ENCODE measurements at regions not wholly inside any gene's neighbourhood (a gene's known extent, or its start where the extent isn't known, plus 50 kb on each side); places are given as distances from the start of the nearest gene placed in this dataset.
A peak's percentile ranks its signal among the peaks of the same experiment; 100 is the strongest.

DNA sequence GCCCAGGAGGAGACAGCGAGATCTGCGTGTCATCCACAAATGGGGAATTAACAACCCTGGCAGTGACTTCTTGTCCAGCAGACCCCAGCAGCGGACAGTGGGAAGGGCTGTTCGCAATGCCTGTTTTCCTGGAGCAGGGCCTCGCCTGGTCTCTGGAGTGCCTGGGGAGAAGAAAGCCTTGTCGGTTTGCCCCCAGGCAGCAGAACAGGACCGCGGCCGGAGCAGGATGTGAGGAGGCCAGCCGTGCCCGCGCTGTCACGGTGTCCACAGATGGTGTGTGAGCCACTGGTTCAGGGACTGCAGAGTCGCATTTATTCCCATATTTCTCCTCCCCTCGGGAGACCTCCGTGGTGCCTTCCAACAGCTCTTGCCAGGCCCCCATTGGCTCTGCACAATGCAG lies 68.5 kb upstream of the GSE1 start:
- Histone ChIP-seq H3K79me2 (ENCODE audit: insufficient read depth, low read length) (no peaks in the 10 kb centered on the region), H3K27ac (ENCODE audit: low read depth in 1 of 2, low read length in 2 of 2) (peak overlapping the region in 1 of 2 donors; percentile 18), H4K20me1 (ENCODE audit: insufficient read depth, low read length) (no peaks in the 10 kb centered on the region), H3K36me3 (replicated peaks in 1 of 2; ENCODE audit: control insufficient read depth in 1 of 2, insufficient read depth in 2 of 2, low read length in 2 of 2) (peaks cover 0 to 1% of the 10 kb centered on the region in 2 donors), H3K9me3 (replicated peaks in 1 of 2; ENCODE audit: control insufficient read depth in 1 of 2, insufficient read depth in 1 of 2, low read length in 2 of 2) (peaks cover 6 to 7% of the 10 kb centered on the region in 2 donors), H3K9ac (ENCODE audit: insufficient read depth, low read length, poor library complexity, severe bottlenecking) (no peak overlapping the region), H2AFZ (ENCODE audit: insufficient read depth, low read depth, low read length, poor library complexity, severe bottlenecking) (no peak overlapping the region), H3K4me3 (replicated peaks in 1 of 3; ENCODE audit: low read depth in 2 of 3, low read length in 3 of 3) (peak overlapping the region in 1 of 3 experiments; percentile 3), H3K4me1 (ENCODE audit: control insufficient read depth in 1 of 2, insufficient read depth in 2 of 2, low read length in 2 of 2) (peaks cover 37 to 42% of the 10 kb centered on the region in 2 donors), H3K4me2 (replicated peaks; ENCODE audit: extremely low read depth, low read length, poor library complexity, severe bottlenecking) (peak overlapping the region; percentile 43), H3K27me3 (ENCODE audit: control insufficient read depth in 2 of 2, insufficient read depth in 2 of 2, low read length in 2 of 2) (no peaks in the 10 kb centered on the region)
- peaks cover 6 to 8% of the 10 kb centered on the region in 2 donors for H3K36me3 Mint-ChIP-seq
- H3K4me1 Mint-ChIP-seq, result peaks cover 43% of the 10 kb centered on the region
- no peak for DNase-seq
- intact Hi-C loops (cut with micrococcal nuclease), result no loop called here
- peaks cover 0 to 9% (median 1%) of the 10 kb centered on the region in 3 donors for H3K27me3 Mint-ChIP-seq (ENCODE audit: low read depth in 3 of 3)
- peak overlapping the region in 2 of 7 donors; percentile 85 to 89 for H3K27ac Mint-ChIP-seq
- peaks cover 2 to 12% (median 5%) of the 10 kb centered on the region in 7 donors for H3K9me3 Mint-ChIP-seq
- WGBS (ENCODE audit: insufficient coverage), result 82% methylated on average over 11 of the region's 16 CpGs
- TF ChIP-seq, protein P1, sequence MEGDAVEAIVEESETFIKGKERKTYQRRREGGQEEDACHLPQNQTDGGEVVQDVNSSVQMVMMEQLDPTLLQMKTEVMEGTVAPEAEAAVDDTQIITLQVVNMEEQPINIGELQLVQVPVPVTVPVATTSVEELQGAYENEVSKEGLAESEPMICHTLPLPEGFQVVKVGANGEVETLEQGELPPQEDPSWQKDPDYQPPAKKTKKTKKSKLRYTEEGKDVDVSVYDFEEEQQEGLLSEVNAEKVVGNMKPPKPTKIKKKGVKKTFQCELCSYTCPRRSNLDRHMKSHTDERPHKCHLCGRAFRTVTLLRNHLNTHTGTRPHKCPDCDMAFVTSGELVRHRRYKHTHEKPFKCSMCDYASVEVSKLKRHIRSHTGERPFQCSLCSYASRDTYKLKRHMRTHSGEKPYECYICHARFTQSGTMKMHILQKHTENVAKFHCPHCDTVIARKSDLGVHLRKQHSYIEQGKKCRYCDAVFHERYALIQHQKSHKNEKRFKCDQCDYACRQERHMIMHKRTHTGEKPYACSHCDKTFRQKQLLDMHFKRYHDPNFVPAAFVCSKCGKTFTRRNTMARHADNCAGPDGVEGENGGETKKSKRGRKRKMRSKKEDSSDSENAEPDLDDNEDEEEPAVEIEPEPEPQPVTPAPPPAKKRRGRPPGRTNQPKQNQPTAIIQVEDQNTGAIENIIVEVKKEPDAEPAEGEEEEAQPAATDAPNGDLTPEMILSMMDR (IDR thresholded peaks at IDR 0.05), result no peak
- H3K4me3 Mint-ChIP-seq, result no peak overlapping the region

DNA sequence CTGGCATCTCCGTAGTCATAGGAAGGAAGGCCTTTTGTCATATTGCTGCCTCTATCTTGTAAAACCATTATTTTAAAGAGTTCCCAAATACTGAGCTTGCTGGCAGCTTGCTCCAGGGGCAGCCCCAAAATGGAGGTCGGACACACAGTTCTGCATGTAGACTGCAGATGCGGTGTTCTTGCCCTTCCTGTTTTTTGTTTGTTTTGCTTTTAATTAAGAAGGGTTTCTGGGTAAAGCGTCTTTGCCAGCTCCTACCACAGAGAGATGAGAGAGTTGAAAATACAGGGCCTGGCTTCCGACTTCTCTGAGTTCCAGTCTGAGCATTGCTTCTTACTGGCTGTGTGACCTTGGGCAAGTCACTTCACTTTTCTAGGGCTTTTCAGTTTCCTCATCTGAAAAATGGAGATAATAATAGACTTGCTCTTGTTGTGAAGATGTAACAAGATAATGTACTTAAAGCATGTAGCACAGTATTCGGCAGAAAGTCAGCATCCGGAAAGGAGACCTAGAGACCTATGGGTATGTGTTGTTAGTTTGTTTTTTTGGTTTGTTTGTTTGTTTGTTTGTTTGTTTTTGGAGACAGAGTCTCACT lies 67.8 kb upstream of the GSE1 start:
- WGBS (ENCODE audit: insufficient coverage), result 91% methylated on average over 3 of the region's 7 CpGs
- peaks cover 0 to 7% (median 2%) of the 10 kb centered on the region in 7 donors for H3K9me3 Mint-ChIP-seq
- intact Hi-C loops (cut with micrococcal nuclease), result no loop called here
- H3K4me2 ChIP-seq (replicated peaks; ENCODE audit: extremely low read depth, low read length, poor library complexity, severe bottlenecking), result no peak overlapping the region
- H3K4me1 Mint-ChIP-seq, result peaks cover 45% of the 10 kb centered on the region
- no peaks in the 10 kb centered on the region for H4K20me1 ChIP-seq (ENCODE audit: insufficient read depth, low read length)
- H3K27me3 Mint-ChIP-seq (ENCODE audit: low read depth in 3 of 3), result peaks cover 0 to 9% (median 2%) of the 10 kb centered on the region in 3 donors
- peak in 1 of 3 donors; percentile 6 for DNase-seq
- no peak overlapping the region for H3K4me3 Mint-ChIP-seq
- H2AFZ ChIP-seq (ENCODE audit: insufficient read depth, low read depth, low read length, poor library complexity, severe bottlenecking), result no peak overlapping the region
- H3K27ac ChIP-seq (ENCODE audit: low read depth in 1 of 2, low read length in 2 of 2), result peak overlapping the region in 1 of 2 donors; percentile 18
- TF ChIP-seq, protein P1 (IDR thresholded peaks at IDR 0.05), result no peak
- H3K9me3 ChIP-seq (replicated peaks in 1 of 2; ENCODE audit: control insufficient read depth in 1 of 2, insufficient read depth in 1 of 2, low read length in 2 of 2), result peaks cover 0 to under 1% of the 10 kb centered on the region in 2 donors
- H3K27ac Mint-ChIP-seq, result peak overlapping the region in 2 of 7 donors; percentile 18 to 74
- H3K4me3 ChIP-seq (replicated peaks in 1 of 3; ENCODE audit: low read depth in 2 of 3, low read length in 3 of 3), result no peak overlapping the region
- H3K36me3 ChIP-seq (replicated peaks in 1 of 2; ENCODE audit: control insufficient read depth in 1 of 2, insufficient read depth in 2 of 2, low read length in 2 of 2), result no peaks in the 10 kb centered on the region
- no peaks in the 10 kb centered on the region for H3K27me3 ChIP-seq (ENCODE audit: control insufficient read depth in 2 of 2, insufficient read depth in 2 of 2, low read length in 2 of 2)
- no peak overlapping the region for H3K9ac ChIP-seq (ENCODE audit: insufficient read depth, low read length, poor library complexity, severe bottlenecking)
- peaks cover 37 to 42% of the 10 kb centered on the region in 2 donors for H3K4me1 ChIP-seq (ENCODE audit: control insufficient read depth in 1 of 2, insufficient read depth in 2 of 2, low read length in 2 of 2)
- peaks cover 0 to 2% of the 10 kb centered on the region in 2 donors for H3K36me3 Mint-ChIP-seq
- no peaks in the 10 kb centered on the region for H3K79me2 ChIP-seq (ENCODE audit: insufficient read depth, low read length)

Data from CD14-positive monocyte (primary cell).